Astrocyte (in vitro differentiated cells and primary cell): ENCODE measurements at regions not wholly inside any gene's neighbourhood (a gene's known extent, or its start where the extent isn't known, plus 50 kb on each side); places are given as distances from the start of the nearest gene placed in this dataset.

ENCODE experiments used
- DNase-seq: peaks from one replicate; pipeline ENCODE4 v3.0.0-alpha.2; 2010; ENCODE audit warnings: low read depth
- FAIRE-seq: peaks from 2 replicates; lab custom pipeline; 2011; peaks lifted over from hg19 to GRCh38; lab: Jason Lieb, UNC
- H2AFZ ChIP-seq: 2 replicates; pipeline ENCODE4 v1.6.0; 2012; ENCODE audit warnings: low read depth, low read length, inconsistent platforms
- H3K27ac ChIP-seq: 2 replicates; pipeline ENCODE4 v1.5.1; 2011; ENCODE audit warnings: low read depth, low read length, inconsistent platforms
- H3K27me3 ChIP-seq: 2 replicates; pipeline ENCODE4 v1.6.0; 2011; ENCODE audit warnings: low read length, inconsistent platforms; ENCODE audit not compliant: insufficient read depth
- H3K36me3 ChIP-seq: 2 replicates; pipeline ENCODE4 v1.5.1; 2011; ENCODE audit warnings: low read length, inconsistent platforms; ENCODE audit not compliant: insufficient read depth
- H3K4me1 ChIP-seq: 2 replicates; pipeline ENCODE4 v1.5.1; 2011; ENCODE audit warnings: low read length, inconsistent platforms; ENCODE audit not compliant: insufficient read depth
- H3K4me2 ChIP-seq: 2 replicates; pipeline ENCODE4 v1.6.0; 2012; ENCODE audit warnings: low read length, inconsistent platforms
- H3K4me3 ChIP-seq: 2 replicates; pipeline ENCODE4 v1.5.1; 2011; ENCODE audit warnings: low read depth, mild to moderate bottlenecking, low read length, inconsistent platforms; ENCODE audit not compliant: insufficient read depth
- H3K79me2 ChIP-seq: 2 replicates; pipeline ENCODE4 v1.6.0; 2012; ENCODE audit warnings: mild to moderate bottlenecking, low read length, inconsistent platforms; ENCODE audit not compliant: insufficient read depth
- H3K9ac ChIP-seq: 2 replicates; pipeline ENCODE4 v1.6.0; 2012; ENCODE audit warnings: mild to moderate bottlenecking, low read length, inconsistent platforms
- H3K9me3 ChIP-seq: 2 replicates; pipeline ENCODE4 v1.5.1; 2012; ENCODE audit warnings: low read depth, mild to moderate bottlenecking, low read length, inconsistent platforms; ENCODE audit not compliant: insufficient read depth
- H4K20me1 ChIP-seq: 2 replicates; pipeline ENCODE4 v1.6.0; 2012; ENCODE audit warnings: low read length, inconsistent platforms; ENCODE audit not compliant: insufficient read depth
- H3K27ac Mint-ChIP-seq: one replicate; pipeline ENCODE4 v1.8.0; 2021; ENCODE audit warnings: mild to moderate bottlenecking, mixed read lengths; ENCODE audit not compliant: unreplicated experiment
- H3K27me3 Mint-ChIP-seq: one replicate; pipeline ENCODE4 v1.8.0; 2021; ENCODE audit warnings: low read depth, mixed read lengths; ENCODE audit not compliant: unreplicated experiment
- H3K36me3 Mint-ChIP-seq: one replicate; pipeline ENCODE4 v1.8.0; 2021; ENCODE audit warnings: low read depth, mixed read lengths; ENCODE audit not compliant: unreplicated experiment
- H3K4me1 Mint-ChIP-seq: one replicate; pipeline ENCODE4 v1.8.0; 2021; ENCODE audit warnings: low read depth, mixed read lengths; ENCODE audit not compliant: unreplicated experiment
- H3K4me3 Mint-ChIP-seq: one replicate; pipeline ENCODE4 v1.8.0; 2021; ENCODE audit warnings: mild to moderate bottlenecking, moderate library complexity, mixed read lengths; ENCODE audit not compliant: unreplicated experiment
- H3K9me3 Mint-ChIP-seq: one replicate; pipeline ENCODE4 v1.8.0; 2021; ENCODE audit warnings: mild to moderate bottlenecking, mixed read lengths; ENCODE audit not compliant: unreplicated experiment
- EZH2 ChIP-seq: IDR thresholded peaks from 2 replicates; pipeline ENCODE4 v1.6.1; 2012; ENCODE audit warnings: mild to moderate bottlenecking, low read length, inconsistent platforms; ENCODE audit not compliant: insufficient read depth
- TF ChIP-seq, protein P1 (sequence below): IDR thresholded peaks from 2 replicates; pipeline ENCODE4 v1.5.1; 2011; ENCODE audit warnings: low read depth, mild to moderate bottlenecking, inconsistent platforms, low read length, moderate library complexity; ENCODE audit not compliant: insufficient read depth

DNA sequence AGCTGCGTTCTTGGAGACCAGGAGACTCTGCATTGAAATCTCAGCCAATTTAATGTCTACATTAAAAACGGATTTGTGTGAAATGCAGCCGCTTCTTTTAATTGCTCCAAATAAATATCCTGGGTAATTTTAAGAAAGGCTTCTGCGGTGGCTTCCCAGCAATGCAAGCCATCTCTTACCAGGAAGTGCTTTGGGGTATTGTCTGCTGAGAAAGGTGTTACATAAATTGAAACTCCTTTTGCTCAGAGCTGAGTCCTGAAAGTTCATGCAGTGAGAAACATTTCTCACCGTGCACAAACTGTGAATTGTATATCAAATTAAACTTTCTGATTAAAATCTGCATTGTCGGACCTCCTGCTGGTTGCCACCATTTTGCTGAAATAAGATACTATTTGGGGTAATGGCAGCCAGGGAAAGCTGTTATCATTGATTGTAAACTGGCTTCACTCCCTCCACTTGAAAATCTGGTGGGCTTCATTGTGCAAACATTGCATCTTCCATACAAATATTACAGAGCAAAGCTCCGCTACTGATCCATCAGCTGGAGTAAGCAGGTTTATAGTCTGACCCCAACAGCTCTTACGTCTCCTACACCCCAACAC is 59.5 kb downstream of the ZIC5 start:
- Histone ChIP-seq H4K20me1 (no peaks in the 10 kb centered on the region), H3K36me3 (no peaks in the 10 kb centered on the region), H3K27me3 (peaks cover 4% of the 10 kb centered on the region), H3K27ac (no peak overlapping the region), H2AFZ (no peak overlapping the region), H3K79me2 (no peaks in the 10 kb centered on the region), H3K4me3 (no peak overlapping the region), H3K9me3 (no peaks in the 10 kb centered on the region), H3K4me1 (peaks cover 4% of the 10 kb centered on the region), H3K9ac (no peak overlapping the region), H3K4me2 (no peak overlapping the region)
- H3K36me3 Mint-ChIP-seq = no peaks in the 10 kb centered on the region
- peaks cover 10% of the 10 kb centered on the region for H3K9me3 Mint-ChIP-seq
- H3K4me3 Mint-ChIP-seq = no peak overlapping the region
- H3K27ac Mint-ChIP-seq = no peak overlapping the region
- no peak for DNase-seq
- FAIRE-seq = no peak
- H3K27me3 Mint-ChIP-seq = peaks cover 30% of the 10 kb centered on the region
- TF ChIP-seq, protein P1, sequence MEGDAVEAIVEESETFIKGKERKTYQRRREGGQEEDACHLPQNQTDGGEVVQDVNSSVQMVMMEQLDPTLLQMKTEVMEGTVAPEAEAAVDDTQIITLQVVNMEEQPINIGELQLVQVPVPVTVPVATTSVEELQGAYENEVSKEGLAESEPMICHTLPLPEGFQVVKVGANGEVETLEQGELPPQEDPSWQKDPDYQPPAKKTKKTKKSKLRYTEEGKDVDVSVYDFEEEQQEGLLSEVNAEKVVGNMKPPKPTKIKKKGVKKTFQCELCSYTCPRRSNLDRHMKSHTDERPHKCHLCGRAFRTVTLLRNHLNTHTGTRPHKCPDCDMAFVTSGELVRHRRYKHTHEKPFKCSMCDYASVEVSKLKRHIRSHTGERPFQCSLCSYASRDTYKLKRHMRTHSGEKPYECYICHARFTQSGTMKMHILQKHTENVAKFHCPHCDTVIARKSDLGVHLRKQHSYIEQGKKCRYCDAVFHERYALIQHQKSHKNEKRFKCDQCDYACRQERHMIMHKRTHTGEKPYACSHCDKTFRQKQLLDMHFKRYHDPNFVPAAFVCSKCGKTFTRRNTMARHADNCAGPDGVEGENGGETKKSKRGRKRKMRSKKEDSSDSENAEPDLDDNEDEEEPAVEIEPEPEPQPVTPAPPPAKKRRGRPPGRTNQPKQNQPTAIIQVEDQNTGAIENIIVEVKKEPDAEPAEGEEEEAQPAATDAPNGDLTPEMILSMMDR = no peak
- no peak for TF ChIP-seq EZH2
- peaks cover 2% of the 10 kb centered on the region for H3K4me1 Mint-ChIP-seq

GRCh38 chr13:99911069-99911964 is 60.2 kb downstream of the ZIC5 start:
- FAIRE-seq (no peak), DNase-seq (no peak)
- Histone ChIP-seq H3K9ac (no peak overlapping the region), H4K20me1 (no peaks in the 10 kb centered on the region), H3K9me3 (no peaks in the 10 kb centered on the region), H3K4me1 (peaks cover 4% of the 10 kb centered on the region), H3K27me3 (peaks cover 4% of the 10 kb centered on the region), H3K4me3 (no peak overlapping the region), H3K27ac (no peak overlapping the region), H3K4me2 (no peak overlapping the region), H2AFZ (no peak overlapping the region), H3K79me2 (no peaks in the 10 kb centered on the region), H3K36me3 (no peaks in the 10 kb centered on the region)
- Mint-ChIP-seq H3K36me3 (no peaks in the 10 kb centered on the region), H3K27me3 (peaks cover 27% of the 10 kb centered on the region), H3K27ac (no peak overlapping the region), H3K4me1 (peaks cover 2% of the 10 kb centered on the region), H3K4me3 (no peak overlapping the region), H3K9me3 (peaks cover 10% of the 10 kb centered on the region)
- TF ChIP-seq, protein P1 = no peak
- TF ChIP-seq EZH2 = no peak
